OCI-LY3 (cell line): ENCODE measurements at regions not wholly inside any gene's neighbourhood (a gene's known extent, or its start where the extent isn't known, plus 50 kb on each side); places are given as distances from the start of the nearest gene placed in this dataset.

Source experiments
- H2AFZ ChIP-seq: fragments of 200-600, 300-600 bp; shearing (Covaris generic); 2 replicates; pipeline ENCODE4 v1.6.0; 2014; ENCODE audit warnings: antibody characterized with exemption, low read depth, low read length
- H3K27ac ChIP-seq: fragments of 200-600, 300-600 bp; sonication (generic); 2 replicates; pipeline ENCODE4 v1.5.1; 2014; ENCODE audit warnings: mild to moderate bottlenecking, low read length, moderate library complexity, mixed read lengths
- H3K27me3 ChIP-seq: fragments of 200-600, 300-600 bp; sonication (generic); 2 replicates; pipeline ENCODE4 v1.6.1; 2014; ENCODE audit warnings: low read depth, low read length, mixed read lengths
- H3K36me3 ChIP-seq: fragments of 200-600, 300-600 bp; sonication (generic); replicated peaks from 2 replicates; pipeline ENCODE3; 2014; ENCODE audit warnings: low read depth, low read length, mixed read lengths
- H3K4me1 ChIP-seq: fragments of 300-600, 200-600 bp; sonication (generic); 2 replicates; pipeline ENCODE4 v1.6.1; 2014; ENCODE audit warnings: low read length, mixed read lengths
- H3K4me2 ChIP-seq: fragments of 200-600, 300-600 bp; sonication (generic); 2 replicates; pipeline ENCODE4 v1.6.1; 2014; ENCODE audit warnings: low read length, mixed read lengths
- H3K4me3 ChIP-seq: fragments of 300-600, 200-600 bp; sonication (generic); 2 replicates; pipeline ENCODE4 v1.5.1; 2014; ENCODE audit warnings: antibody characterized with exemption, mild to moderate bottlenecking, low read length, moderate library complexity
- H3K79me2 ChIP-seq: fragments of 300-600, 200-600 bp; shearing (Covaris generic); 2 replicates; pipeline ENCODE4 v1.6.1; 2014; ENCODE audit warnings: mild to moderate bottlenecking, low read length, mixed read lengths
- H3K9ac ChIP-seq: fragments of 300-600, 200-600 bp; shearing (Covaris generic); 2 replicates; pipeline ENCODE4 v1.6.0; 2014; ENCODE audit warnings: mild to moderate bottlenecking, low read length, moderate library complexity
- H3K9me3 ChIP-seq: fragments of 200-600, 300-600 bp; shearing (Covaris generic); 2 replicates; pipeline ENCODE4 v1.6.1; 2014; ENCODE audit warnings: low read length, mixed read lengths; ENCODE audit not compliant: insufficient read depth
- H4K20me1 ChIP-seq: fragments of 200-600, 300-600 bp; sonication (generic); 2 replicates; pipeline ENCODE4 v1.6.1; 2016; ENCODE audit warnings: low read length, mixed read lengths; ENCODE audit not compliant: insufficient read depth
- EZH2phosphoT487 ChIP-seq: fragments of 200-600 bp; shearing (Covaris generic); IDR thresholded peaks from 2 replicates; pipeline ENCODE4 v1.6.1; 2018; ENCODE audit warnings: antibody characterized with exemption, mixed run types, low read depth
- TF ChIP-seq, protein P1 (sequence below): fragments of 200-600, 300-600 bp; sonication (generic); IDR thresholded peaks from 2 replicates; pipeline ENCODE4 v1.5.1; 2014; ENCODE audit warnings: antibody characterized with exemption, low read length, low read depth

DNA sequence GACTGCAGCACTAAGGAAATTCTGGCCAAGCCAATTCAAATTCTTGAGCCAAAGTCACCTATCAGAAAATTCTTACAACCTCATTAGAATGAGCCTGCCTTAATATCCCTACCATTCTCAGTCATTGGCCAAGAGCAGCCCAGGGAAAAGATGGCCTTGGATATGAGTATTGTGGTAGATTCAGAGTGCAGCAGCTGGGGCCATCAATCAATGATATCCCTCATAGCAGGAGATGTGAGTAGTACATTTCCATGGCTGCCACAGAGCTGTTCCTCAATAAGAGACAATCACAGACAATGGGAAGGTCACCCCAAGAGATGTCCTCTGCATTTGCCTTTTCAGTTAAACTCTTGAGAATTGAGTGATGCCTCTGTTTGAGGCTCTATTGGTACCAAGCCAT, 161.6 kb downstream of the DYRK2 start:
- no peak overlapping the region for H3K9ac ChIP-seq
- TF ChIP-seq, protein P1, sequence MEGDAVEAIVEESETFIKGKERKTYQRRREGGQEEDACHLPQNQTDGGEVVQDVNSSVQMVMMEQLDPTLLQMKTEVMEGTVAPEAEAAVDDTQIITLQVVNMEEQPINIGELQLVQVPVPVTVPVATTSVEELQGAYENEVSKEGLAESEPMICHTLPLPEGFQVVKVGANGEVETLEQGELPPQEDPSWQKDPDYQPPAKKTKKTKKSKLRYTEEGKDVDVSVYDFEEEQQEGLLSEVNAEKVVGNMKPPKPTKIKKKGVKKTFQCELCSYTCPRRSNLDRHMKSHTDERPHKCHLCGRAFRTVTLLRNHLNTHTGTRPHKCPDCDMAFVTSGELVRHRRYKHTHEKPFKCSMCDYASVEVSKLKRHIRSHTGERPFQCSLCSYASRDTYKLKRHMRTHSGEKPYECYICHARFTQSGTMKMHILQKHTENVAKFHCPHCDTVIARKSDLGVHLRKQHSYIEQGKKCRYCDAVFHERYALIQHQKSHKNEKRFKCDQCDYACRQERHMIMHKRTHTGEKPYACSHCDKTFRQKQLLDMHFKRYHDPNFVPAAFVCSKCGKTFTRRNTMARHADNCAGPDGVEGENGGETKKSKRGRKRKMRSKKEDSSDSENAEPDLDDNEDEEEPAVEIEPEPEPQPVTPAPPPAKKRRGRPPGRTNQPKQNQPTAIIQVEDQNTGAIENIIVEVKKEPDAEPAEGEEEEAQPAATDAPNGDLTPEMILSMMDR, result no peak
- TF ChIP-seq EZH2phosphoT487, result no peak
- no peak overlapping the region for H3K4me2 ChIP-seq
- H3K4me1 ChIP-seq, result no peaks in the 10 kb centered on the region; the same call in 1 of the 2 replicates
- no peak overlapping the region for H3K4me3 ChIP-seq
- no peaks in the 10 kb centered on the region for H3K9me3 ChIP-seq
- 0 out of 2 replicates have a peak, but pooled peaks cover 5% of the 10 kb centered on the region for H3K27me3 ChIP-seq
- no peaks in the 10 kb centered on the region for H3K36me3 ChIP-seq
- no peak overlapping the region for H3K27ac ChIP-seq
- H2AFZ ChIP-seq, result no peak overlapping the region
- no peaks in the 10 kb centered on the region for H4K20me1 ChIP-seq
- H3K79me2 ChIP-seq, result no peaks in the 10 kb centered on the region

DNA sequence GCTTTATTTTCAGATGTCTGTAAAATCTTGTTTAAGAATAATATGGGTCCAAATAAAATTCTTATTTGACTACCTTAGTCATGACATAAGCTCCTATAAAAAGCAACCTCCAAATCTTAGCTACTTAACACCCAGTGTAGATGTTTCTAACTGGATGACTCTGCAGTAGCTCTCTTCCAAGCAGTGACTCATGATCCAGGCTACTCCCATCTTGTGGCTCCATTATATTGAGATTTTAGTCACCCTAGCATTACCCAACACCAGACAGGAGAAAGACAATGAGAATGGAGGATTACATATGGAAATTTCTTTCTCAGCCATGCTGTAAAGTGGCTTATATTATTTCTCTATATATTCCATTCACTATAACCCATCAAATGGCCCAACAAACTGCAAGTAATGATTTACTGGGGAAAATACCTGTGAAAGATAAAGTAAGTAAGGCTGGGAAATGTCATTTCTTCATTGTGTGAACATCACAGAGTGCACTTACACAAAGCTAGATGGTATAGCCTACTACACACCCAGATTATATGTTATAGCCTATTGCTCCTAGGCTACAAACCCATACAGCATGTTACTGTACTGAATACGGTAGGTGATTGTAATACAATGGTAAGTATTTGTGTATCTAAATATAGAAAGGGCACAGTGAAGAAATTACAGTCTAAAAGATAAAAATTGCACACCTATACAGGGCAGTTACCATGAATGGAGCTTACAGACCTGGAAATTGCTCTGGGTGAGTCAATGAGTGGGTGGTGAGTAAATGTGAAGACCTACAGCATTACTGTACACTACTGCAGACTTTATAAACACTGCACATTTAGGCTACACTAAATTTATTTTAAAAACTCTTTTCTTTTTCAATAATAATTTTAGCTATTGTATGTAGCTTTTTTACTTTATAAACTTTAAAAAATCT, 163.2 kb downstream of the DYRK2 start:
- Histone ChIP-seq H3K9me3 (peaks cover 9% of the 10 kb centered on the region; the same call in 1 of the 2 replicates), H3K4me1 (no peaks in the 10 kb centered on the region), H3K36me3 (no peaks in the 10 kb centered on the region), H3K4me3 (no peak overlapping the region), H3K4me2 (no peak overlapping the region), H4K20me1 (no peaks in the 10 kb centered on the region), H3K27me3 (0 out of 2 replicates have a peak, but pooled peaks cover 2% of the 10 kb centered on the region), H3K9ac (no peak overlapping the region), H3K27ac (no peak overlapping the region), H2AFZ (no peak overlapping the region), H3K79me2 (no peaks in the 10 kb centered on the region)
- TF ChIP-seq, protein P1, result no peak
- TF ChIP-seq EZH2phosphoT487, result no peak

DNA sequence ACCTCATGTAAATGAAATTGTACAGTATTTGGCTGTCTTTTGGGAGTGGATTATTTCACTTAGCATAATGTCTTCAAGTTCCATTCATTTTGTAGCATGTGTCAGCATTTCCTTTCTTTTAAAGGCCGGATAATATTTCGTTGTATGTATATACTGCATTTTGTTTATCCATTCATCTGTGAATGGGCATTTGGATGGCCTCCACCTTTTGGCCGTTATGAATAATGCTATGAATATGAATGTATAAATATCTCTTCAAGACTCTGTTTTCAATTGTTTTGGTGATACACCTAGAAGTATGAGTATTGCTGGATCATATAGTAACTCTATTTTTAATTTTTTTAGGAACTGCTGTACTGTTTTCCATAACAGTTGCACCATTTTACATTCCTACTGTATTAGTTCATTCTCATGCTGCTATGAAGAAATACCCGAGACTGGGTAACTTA, 164.9 kb downstream of the DYRK2 start:
- Histone ChIP-seq H4K20me1 (no peaks in the 10 kb centered on the region), H3K9ac (no peak overlapping the region), H3K27ac (no peak overlapping the region), H3K79me2 (no peaks in the 10 kb centered on the region), H3K9me3 (peaks cover 9% of the 10 kb centered on the region; the same call in 1 of the 2 replicates), H3K4me1 (no peaks in the 10 kb centered on the region), H3K36me3 (no peaks in the 10 kb centered on the region), H2AFZ (no peak overlapping the region), H3K4me2 (no peak overlapping the region), H3K4me3 (no peak overlapping the region), H3K27me3 (no peaks in the 10 kb centered on the region)
- no peak for TF ChIP-seq EZH2phosphoT487
- TF ChIP-seq, protein P1, result no peak

DNA sequence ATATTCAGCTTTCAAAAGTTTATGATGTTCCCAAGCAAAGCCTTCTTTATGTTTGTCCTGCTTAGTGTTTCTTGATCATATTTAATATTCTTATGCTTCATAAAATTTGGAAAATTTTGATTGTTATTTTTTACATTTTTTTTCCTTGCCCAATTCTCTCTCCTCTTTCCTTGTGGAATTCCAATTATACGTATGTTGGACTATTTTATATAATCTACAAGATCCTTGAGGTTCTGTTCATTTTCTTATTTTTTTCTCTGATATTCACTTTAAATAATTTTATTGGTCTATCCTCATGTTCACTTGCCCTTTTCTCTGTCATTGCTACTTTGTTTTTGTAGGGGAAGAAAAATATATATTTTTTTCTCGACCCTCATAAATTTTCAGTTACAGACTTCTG, 167.7 kb downstream of the DYRK2 start:
- no peak overlapping the region for H3K9ac ChIP-seq

More for the DNA sequence above, 167.7 kb downstream of the DYRK2 start:
- Histone ChIP-seq H3K27ac (no peak overlapping the region), H2AFZ (no peak overlapping the region), H3K27me3 (no peaks in the 10 kb centered on the region), H3K9me3 (peaks cover 9% of the 10 kb centered on the region; the same call in 1 of the 2 replicates), H3K4me1 (no peaks in the 10 kb centered on the region), H3K4me2 (no peak overlapping the region), H4K20me1 (no peaks in the 10 kb centered on the region), H3K36me3 (no peaks in the 10 kb centered on the region), H3K79me2 (no peaks in the 10 kb centered on the region), H3K4me3 (no peak overlapping the region)
- TF ChIP-seq, protein P1, result no peak
- TF ChIP-seq EZH2phosphoT487, result no peak
